Panc1 (cell line): ENCODE measurements at regions not wholly inside any gene's neighbourhood (a gene's known extent, or its start where the extent isn't known, plus 50 kb on each side); places are given as distances from the start of the nearest gene placed in this dataset.

ENCODE experiments used
- ATAC-seq: fragments of 200-7000 bp; cut with Tn5 transposase; 2 replicates; pipeline ENCODE4 v1.9.1; 2020; ENCODE audit warnings: mild to moderate bottlenecking, moderate library complexity
- BruUV-seq: library from RNA; stranded (reverse); fragments of 400-500 nt; replicated peaks from 2 replicates; lab custom pipeline; 2021; lab: Mats Ljungman, UMichigan
- CTCF ChIA-PET: fragments of 300-600 bp; sonication (Branson Sonifier 250); formaldehyde crosslinking; loops from one replicate; lab custom pipeline; 2022; ENCODE audit warnings: antibody characterized with exemption; lab: Charles Lee
- POLR2A ChIA-PET: fragments of 300-600 bp; sonication (Branson Sonifier 250); formaldehyde crosslinking; loops from one replicate; lab custom pipeline; 2022; ENCODE audit warnings: antibody characterized with exemption; lab: Charles Lee
- DNase-seq: peaks from one replicate; pipeline ENCODE4 v3.0.0-alpha.2; 2010; ENCODE audit warnings: low read depth, low spot score
- H3K27ac ChIP-seq: 2 replicates; pipeline ENCODE4 v1.5.1; 2011; ENCODE audit warnings: mild to moderate bottlenecking, low read length, inconsistent platforms
- H3K27me3 ChIP-seq: fragments of 200-500 bp; sonication (Bioruptor generic); 2 replicates; pipeline ENCODE4 v1.6.0; 2014; ENCODE audit warnings: low read length, inconsistent platforms; ENCODE audit not compliant: control insufficient read depth, insufficient read depth
- H3K36me3 ChIP-seq: fragments of 200-500 bp; sonication (Bioruptor generic); 2 replicates; pipeline ENCODE4 v1.5.1; 2014; ENCODE audit warnings: inconsistent platforms, mild to moderate bottlenecking, low read length, moderate library complexity; ENCODE audit not compliant: control insufficient read depth, insufficient read depth
- H3K4me1 ChIP-seq: 2 replicates; pipeline ENCODE4 v1.5.1; 2011; ENCODE audit warnings: inconsistent platforms, mild to moderate bottlenecking, low read length, moderate library complexity; ENCODE audit not compliant: control insufficient read depth, insufficient read depth
- H3K4me3 ChIP-seq, 2 experiments: 2 replicates each; pipeline ENCODE4 v1.5.1; 2011 to 2012; ENCODE audit warnings: low read depth in 2 of 2, low read length in 2 of 2, mild to moderate bottlenecking in 2 of 2, inconsistent platforms in 1 of 2, moderate library complexity in 1 of 2
- H3K9me3 ChIP-seq: fragments of 200-500 bp; sonication (Bioruptor generic); 2 replicates; pipeline ENCODE4 v1.5.1; 2014; ENCODE audit warnings: low read depth, mild to moderate bottlenecking, inconsistent platforms, low read length, moderate library complexity; ENCODE audit not compliant: control insufficient read depth, insufficient read depth
- POLR2AphosphoS5 ChIP-seq: IDR thresholded peaks from 2 replicates; pipeline ENCODE4 v1.6.1; 2012; ENCODE audit warnings: mild to moderate bottlenecking, low read depth, low read length, moderate library complexity
- SIN3A ChIP-seq: IDR thresholded peaks from 2 replicates; pipeline ENCODE4 v1.6.1; 2012; ENCODE audit warnings: low read depth, mild to moderate bottlenecking, low read length, moderate library complexity, borderline replicate concordance; ENCODE audit not compliant: insufficient read depth
- TCF7L2 ChIP-seq: IDR thresholded peaks from 2 replicates; pipeline ENCODE4 v1.6.1; 2011; ENCODE audit warnings: mild to moderate bottlenecking, low read depth, low read length, inconsistent platforms
- in situ Hi-C: cut with HindIII; loops from 2 replicates; pipeline ENCODE4 v1.10.0; 2016; ENCODE audit warnings: low sequenced_read_pairs, low pct_unique_long_range_greater_than_20kb
- intact Hi-C: fragments of 100-400 bp; cut with micrococcal nuclease; formaldehyde crosslinking; loops from one replicate; pipeline ENCODE4 v1.10.0; 2022; ENCODE audit not compliant: unreplicated experiment
- TF ChIP-seq, protein P1 (sequence below): fragments of 450-650 bp; IDR thresholded peaks from 2 replicates; pipeline ENCODE4 v1.5.1; 2017; ENCODE audit warnings: mild to moderate bottlenecking
- TF ChIP-seq, protein P2 (sequence below), 2 experiments: IDR thresholded peaks; 2 replicates each; pipeline ENCODE4 v1.6.1; 2011 to 2012; ENCODE audit warnings: low read depth in 2 of 2, control low read depth in 1 of 2, low read length in 1 of 2, mild to moderate bottlenecking in 1 of 2, moderate library complexity in 1 of 2; ENCODE audit not compliant: insufficient read depth in 1 of 2

GRCh38 chr14:71485833-71486232, 446.4 kb upstream of the RGS6 start:
- ATAC-seq, result no peak
- intact Hi-C loops (no loop called here), in situ Hi-C loops (no loop called here)
- ChIA-PET POLR2A (no interaction called here), CTCF (no interaction called here)
- Histone ChIP-seq H3K36me3 (no peaks in the 10 kb centered on the region), H3K27me3 (no peaks in the 10 kb centered on the region), H3K4me3 (no peak overlapping the region), H3K27ac (no peak overlapping the region), H3K4me1 (no peaks in the 10 kb centered on the region), H3K9me3 (no peaks in the 10 kb centered on the region)
- TF ChIP-seq, protein P1, sequence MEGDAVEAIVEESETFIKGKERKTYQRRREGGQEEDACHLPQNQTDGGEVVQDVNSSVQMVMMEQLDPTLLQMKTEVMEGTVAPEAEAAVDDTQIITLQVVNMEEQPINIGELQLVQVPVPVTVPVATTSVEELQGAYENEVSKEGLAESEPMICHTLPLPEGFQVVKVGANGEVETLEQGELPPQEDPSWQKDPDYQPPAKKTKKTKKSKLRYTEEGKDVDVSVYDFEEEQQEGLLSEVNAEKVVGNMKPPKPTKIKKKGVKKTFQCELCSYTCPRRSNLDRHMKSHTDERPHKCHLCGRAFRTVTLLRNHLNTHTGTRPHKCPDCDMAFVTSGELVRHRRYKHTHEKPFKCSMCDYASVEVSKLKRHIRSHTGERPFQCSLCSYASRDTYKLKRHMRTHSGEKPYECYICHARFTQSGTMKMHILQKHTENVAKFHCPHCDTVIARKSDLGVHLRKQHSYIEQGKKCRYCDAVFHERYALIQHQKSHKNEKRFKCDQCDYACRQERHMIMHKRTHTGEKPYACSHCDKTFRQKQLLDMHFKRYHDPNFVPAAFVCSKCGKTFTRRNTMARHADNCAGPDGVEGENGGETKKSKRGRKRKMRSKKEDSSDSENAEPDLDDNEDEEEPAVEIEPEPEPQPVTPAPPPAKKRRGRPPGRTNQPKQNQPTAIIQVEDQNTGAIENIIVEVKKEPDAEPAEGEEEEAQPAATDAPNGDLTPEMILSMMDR, result no peak
- TF ChIP-seq TCF7L2 (no peak), SIN3A (no peak), POLR2AphosphoS5 (no peak)
- TF ChIP-seq, protein P2, sequence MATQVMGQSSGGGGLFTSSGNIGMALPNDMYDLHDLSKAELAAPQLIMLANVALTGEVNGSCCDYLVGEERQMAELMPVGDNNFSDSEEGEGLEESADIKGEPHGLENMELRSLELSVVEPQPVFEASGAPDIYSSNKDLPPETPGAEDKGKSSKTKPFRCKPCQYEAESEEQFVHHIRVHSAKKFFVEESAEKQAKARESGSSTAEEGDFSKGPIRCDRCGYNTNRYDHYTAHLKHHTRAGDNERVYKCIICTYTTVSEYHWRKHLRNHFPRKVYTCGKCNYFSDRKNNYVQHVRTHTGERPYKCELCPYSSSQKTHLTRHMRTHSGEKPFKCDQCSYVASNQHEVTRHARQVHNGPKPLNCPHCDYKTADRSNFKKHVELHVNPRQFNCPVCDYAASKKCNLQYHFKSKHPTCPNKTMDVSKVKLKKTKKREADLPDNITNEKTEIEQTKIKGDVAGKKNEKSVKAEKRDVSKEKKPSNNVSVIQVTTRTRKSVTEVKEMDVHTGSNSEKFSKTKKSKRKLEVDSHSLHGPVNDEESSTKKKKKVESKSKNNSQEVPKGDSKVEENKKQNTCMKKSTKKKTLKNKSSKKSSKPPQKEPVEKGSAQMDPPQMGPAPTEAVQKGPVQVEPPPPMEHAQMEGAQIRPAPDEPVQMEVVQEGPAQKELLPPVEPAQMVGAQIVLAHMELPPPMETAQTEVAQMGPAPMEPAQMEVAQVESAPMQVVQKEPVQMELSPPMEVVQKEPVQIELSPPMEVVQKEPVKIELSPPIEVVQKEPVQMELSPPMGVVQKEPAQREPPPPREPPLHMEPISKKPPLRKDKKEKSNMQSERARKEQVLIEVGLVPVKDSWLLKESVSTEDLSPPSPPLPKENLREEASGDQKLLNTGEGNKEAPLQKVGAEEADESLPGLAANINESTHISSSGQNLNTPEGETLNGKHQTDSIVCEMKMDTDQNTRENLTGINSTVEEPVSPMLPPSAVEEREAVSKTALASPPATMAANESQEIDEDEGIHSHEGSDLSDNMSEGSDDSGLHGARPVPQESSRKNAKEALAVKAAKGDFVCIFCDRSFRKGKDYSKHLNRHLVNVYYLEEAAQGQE (IDR thresholded peaks at IDR 0.05; ENCODE audit: insufficient read depth in 1 of 2, low read depth in 2 of 2, low read length in 1 of 2), result no peak
- no peak for DNase-seq
- BruUV-seq, result no TSS peak

DNA sequence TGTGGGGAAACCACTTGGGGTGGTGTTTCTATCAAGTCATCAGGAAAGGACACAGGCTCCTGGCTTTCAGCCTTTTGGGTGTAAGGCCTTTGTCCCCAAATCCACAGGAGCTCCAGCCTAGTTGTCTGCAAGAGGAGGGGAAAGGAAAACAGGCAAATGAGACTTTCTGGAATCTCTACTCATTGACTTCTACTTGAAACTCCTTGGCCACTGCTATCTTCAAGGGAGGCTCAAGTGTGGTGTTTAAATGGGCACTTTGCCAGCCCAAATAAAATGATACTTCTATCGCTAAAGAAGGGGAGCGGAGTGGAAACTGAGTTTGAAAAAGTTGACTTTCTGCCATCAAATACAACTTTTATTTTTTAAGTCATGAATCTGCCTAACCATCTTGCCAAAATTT, 445.9 kb upstream of the RGS6 start:
- no peaks in the 10 kb centered on the region for H3K27me3 ChIP-seq
- POLR2A ChIA-PET, result no interaction called here
- no peak for ATAC-seq
- no peak overlapping the region for H3K27ac ChIP-seq
- TF ChIP-seq, protein P2 (IDR thresholded peaks at IDR 0.05; ENCODE audit: insufficient read depth in 1 of 2, low read depth in 2 of 2, low read length in 1 of 2), result no peak
- no peak for TF ChIP-seq SIN3A
- TF ChIP-seq, protein P1, result no peak
- TF ChIP-seq TCF7L2, result no peak
- TF ChIP-seq POLR2AphosphoS5, result no peak
- no TSS peak for BruUV-seq
- intact Hi-C loops (no loop called here), in situ Hi-C loops (no loop called here)
- no peak overlapping the region for H3K4me3 ChIP-seq
- H3K36me3 ChIP-seq, result no peaks in the 10 kb centered on the region
- DNase-seq, result no peak
- CTCF ChIA-PET, result no interaction called here
- no peaks in the 10 kb centered on the region for H3K9me3 ChIP-seq
- H3K4me1 ChIP-seq, result no peaks in the 10 kb centered on the region
